PC-9 (cell line): ENCODE measurements at regions not wholly inside any gene's neighbourhood (a gene's known extent, or its start where the extent isn't known, plus 50 kb on each side); places are given as distances from the start of the nearest gene placed in this dataset.

ENCODE experiments used
- BruUV-seq: library from RNA; stranded (reverse); fragments of 400-500 nt; replicated peaks from 2 replicates; lab custom pipeline; 2021; lab: Mats Ljungman, UMichigan
- CTCF ChIA-PET: fragments of 300-600 bp; sonication (Branson Sonifier 250); formaldehyde crosslinking; loops from one replicate; lab custom pipeline; 2022; ENCODE audit warnings: antibody characterized with exemption; lab: Charles Lee
- POLR2A ChIA-PET: fragments of 300-600 bp; sonication (Branson Sonifier 250); formaldehyde crosslinking; loops from one replicate; lab custom pipeline; 2022; ENCODE audit warnings: antibody characterized with exemption; ENCODE audit not compliant: unreplicated experiment; lab: Charles Lee
- DNase-seq, 2 experiments: peaks; one replicate each; pipeline versions ENCODE4 v3.0.0 to v3.0.0-alpha.2; 2015 to 2022; ENCODE audit warnings: mixed read lengths in 1 of 2
- H2AFZ ChIP-seq: fragments of 200-600 bp; sonication (generic); 2 replicates; pipeline ENCODE4 v1.8.1; 2017; ENCODE audit warnings: antibody characterized with exemption
- H3F3A ChIP-seq: fragments of 200-600 bp; sonication (generic); 2 replicates; pipeline ENCODE4 v1.8.1; 2017; ENCODE audit warnings: antibody characterized with exemption, mild to moderate bottlenecking, low read depth; ENCODE audit not compliant: insufficient read depth
- H3K27ac ChIP-seq: fragments of 200-600 bp; sonication (generic); 2 replicates; pipeline ENCODE4 v1.6.1; 2016; ENCODE audit warnings: mixed run types
- H3K27me3 ChIP-seq: fragments of 200-600 bp; sonication (generic); 2 replicates; pipeline ENCODE4 v1.6.1; 2016; ENCODE audit warnings: low read depth, mixed run types; ENCODE audit not compliant: insufficient read depth
- H3K36me3 ChIP-seq: fragments of 200-600 bp; sonication (generic); 2 replicates; pipeline ENCODE4 v1.6.1; 2016; ENCODE audit warnings: low read depth, mixed run types
- H3K4me1 ChIP-seq: fragments of 200-600 bp; sonication (generic); replicated peaks from 2 replicates; pipeline ENCODE4 v1.6.1; 2016; ENCODE audit warnings: mixed run types; ENCODE audit not compliant: insufficient read depth
- H3K4me2 ChIP-seq: fragments of 200-600 bp; sonication (generic); 2 replicates; pipeline ENCODE4 v1.6.1; 2017; ENCODE audit warnings: mixed run types
- H3K4me3 ChIP-seq: fragments of 200-600 bp; sonication (generic); 2 replicates; pipeline ENCODE4 v1.6.1; 2016; ENCODE audit warnings: mixed run types
- H3K79me2 ChIP-seq: fragments of 200-600 bp; sonication (generic); 2 replicates; pipeline ENCODE4 v1.6.1; 2017; ENCODE audit warnings: low read depth, mixed run types
- H3K9me2 ChIP-seq: fragments of 200-600 bp; sonication (generic); 2 replicates; pipeline ENCODE4 v1.8.1; 2017; ENCODE audit warnings: mild to moderate bottlenecking; ENCODE audit not compliant: insufficient read depth
- H3K9me3 ChIP-seq: fragments of 200-600 bp; sonication (generic); 2 replicates; pipeline ENCODE4 v1.8.1; 2016; ENCODE audit warnings: low read depth; ENCODE audit not compliant: insufficient read depth
- H4K20me1 ChIP-seq: fragments of 200-600 bp; sonication (generic); 2 replicates; pipeline ENCODE4 v1.8.1; 2017; ENCODE audit not compliant: insufficient read depth
- EZH2 ChIP-seq: fragments of 200-600 bp; sonication (generic); IDR thresholded peaks from 2 replicates; pipeline ENCODE4 v1.8.0; 2017; ENCODE audit warnings: antibody characterized with exemption, low read depth
- intact Hi-C: fragments of 100-400 bp; cut with micrococcal nuclease; formaldehyde crosslinking; loops from one replicate; pipeline ENCODE4 v1.10.0; 2022; ENCODE audit not compliant: unreplicated experiment
- TF ChIP-seq, protein P1 (sequence below): fragments of 200-600 bp; sonication (generic); conservative IDR thresholded peaks from 2 replicates; pipeline ENCODE4 v1.6.1; 2017; ENCODE audit warnings: mixed run types, antibody characterized with exemption, mild to moderate bottlenecking, moderate library complexity

DNA sequence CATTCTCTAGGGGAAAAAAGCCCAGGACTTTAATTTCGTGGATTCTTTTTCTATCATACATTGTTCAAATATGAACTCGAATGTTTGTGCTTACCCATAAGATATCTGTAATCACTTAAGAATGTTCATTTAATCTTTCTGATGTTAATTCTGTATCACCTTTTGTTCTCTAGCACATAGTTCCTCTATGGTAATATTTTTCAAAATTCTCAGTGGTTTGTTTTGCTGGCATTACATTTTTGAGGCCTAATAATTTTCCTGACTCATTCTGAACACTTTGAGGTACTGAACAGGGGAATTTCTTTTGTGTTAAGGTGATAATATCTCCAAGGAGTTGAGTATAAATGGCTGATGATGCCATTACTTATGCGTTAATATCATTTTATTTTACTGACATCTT lies 490.7 kb upstream of the PITX2 start:
- ChIA-PET POLR2A (no interaction called here), CTCF (no interaction called here)
- Histone ChIP-seq H3K36me3 (no peaks in the 10 kb centered on the region), H4K20me1 (no peaks in the 10 kb centered on the region), H3K27me3 (no peaks in the 10 kb centered on the region), H3F3A (no peaks in the 10 kb centered on the region), H3K27ac (no peak overlapping the region), H3K4me3 (no peak overlapping the region), H3K4me2 (no peak overlapping the region), H3K79me2 (no peaks in the 10 kb centered on the region), H3K4me1 (no peaks in the 10 kb centered on the region), H3K9me2 (no peaks in the 10 kb centered on the region), H3K9me3 (no peaks in the 10 kb centered on the region), H2AFZ (no peak overlapping the region)
- BruUV-seq, result no TSS peak
- no peak for DNase-seq
- no peak for TF ChIP-seq EZH2
- TF ChIP-seq, protein P1, sequence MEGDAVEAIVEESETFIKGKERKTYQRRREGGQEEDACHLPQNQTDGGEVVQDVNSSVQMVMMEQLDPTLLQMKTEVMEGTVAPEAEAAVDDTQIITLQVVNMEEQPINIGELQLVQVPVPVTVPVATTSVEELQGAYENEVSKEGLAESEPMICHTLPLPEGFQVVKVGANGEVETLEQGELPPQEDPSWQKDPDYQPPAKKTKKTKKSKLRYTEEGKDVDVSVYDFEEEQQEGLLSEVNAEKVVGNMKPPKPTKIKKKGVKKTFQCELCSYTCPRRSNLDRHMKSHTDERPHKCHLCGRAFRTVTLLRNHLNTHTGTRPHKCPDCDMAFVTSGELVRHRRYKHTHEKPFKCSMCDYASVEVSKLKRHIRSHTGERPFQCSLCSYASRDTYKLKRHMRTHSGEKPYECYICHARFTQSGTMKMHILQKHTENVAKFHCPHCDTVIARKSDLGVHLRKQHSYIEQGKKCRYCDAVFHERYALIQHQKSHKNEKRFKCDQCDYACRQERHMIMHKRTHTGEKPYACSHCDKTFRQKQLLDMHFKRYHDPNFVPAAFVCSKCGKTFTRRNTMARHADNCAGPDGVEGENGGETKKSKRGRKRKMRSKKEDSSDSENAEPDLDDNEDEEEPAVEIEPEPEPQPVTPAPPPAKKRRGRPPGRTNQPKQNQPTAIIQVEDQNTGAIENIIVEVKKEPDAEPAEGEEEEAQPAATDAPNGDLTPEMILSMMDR, result no peak
- intact Hi-C loops, result no loop called here

DNA sequence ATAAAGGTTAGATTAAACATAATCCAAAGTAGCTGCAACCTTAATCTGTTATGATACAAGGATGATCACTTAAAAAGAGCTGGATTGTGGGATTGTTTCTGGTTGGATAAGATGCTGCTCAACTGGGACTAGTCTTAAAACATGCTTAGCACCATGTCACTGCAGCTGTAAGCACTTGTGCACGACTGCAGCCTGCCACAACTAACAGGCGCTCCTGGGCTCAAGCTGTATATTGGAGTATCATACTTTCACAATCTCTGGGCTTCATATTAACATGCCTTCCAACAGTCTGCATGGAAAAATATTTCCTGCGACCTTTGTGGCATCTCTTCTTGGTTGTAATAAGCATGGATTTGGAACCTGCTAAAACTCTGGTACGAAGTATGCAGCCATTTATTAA lies 493.0 kb upstream of the PITX2 start:
- no peak for TF ChIP-seq EZH2
- TF ChIP-seq, protein P1, result no peak
- Histone ChIP-seq H3K9me2 (no peaks in the 10 kb centered on the region), H3K4me2 (no peak overlapping the region), H3K36me3 (no peaks in the 10 kb centered on the region), H3F3A (no peaks in the 10 kb centered on the region), H4K20me1 (no peaks in the 10 kb centered on the region), H2AFZ (no peak overlapping the region), H3K79me2 (no peaks in the 10 kb centered on the region), H3K27ac (no peak overlapping the region), H3K4me1 (no peaks in the 10 kb centered on the region), H3K27me3 (no peaks in the 10 kb centered on the region), H3K9me3 (no peaks in the 10 kb centered on the region), H3K4me3 (no peak overlapping the region)
- ChIA-PET POLR2A (interaction anchor here (0.6 kb wide), 1 partner anchor 516 kb away, joined by 20 read pairs; no protein-coding TSS in a partner anchor), CTCF (no interaction called here)
- no peak for DNase-seq
- intact Hi-C loops, result no loop called here
- BruUV-seq, result no TSS peak

DNA sequence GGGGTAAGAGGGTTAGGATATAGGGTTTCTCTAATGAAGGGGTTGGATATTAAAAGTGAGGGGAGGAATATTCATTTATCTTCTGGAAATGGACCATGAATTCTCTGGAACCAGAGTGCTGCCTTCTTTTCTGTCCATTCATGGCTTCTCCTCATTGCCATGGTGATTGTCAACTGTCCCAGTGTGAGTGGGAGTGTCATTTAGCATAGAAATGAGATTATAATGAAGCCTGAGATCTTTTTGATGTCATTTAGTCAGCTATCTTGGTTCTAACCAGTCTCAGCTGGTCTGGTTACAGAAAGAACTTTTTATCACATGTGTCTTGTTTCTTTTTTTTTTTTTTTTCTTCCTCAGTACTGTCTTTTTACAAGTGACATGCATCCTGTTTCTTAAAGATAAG lies 497.3 kb upstream of the PITX2 start:
- Histone ChIP-seq H2AFZ (no peak overlapping the region), H3K4me1 (no peaks in the 10 kb centered on the region), H3K36me3 (no peaks in the 10 kb centered on the region), H3K9me3 (no peaks in the 10 kb centered on the region), H3K27ac (no peak overlapping the region), H3K79me2 (no peaks in the 10 kb centered on the region), H4K20me1 (no peaks in the 10 kb centered on the region), H3F3A (no peaks in the 10 kb centered on the region), H3K4me3 (no peak overlapping the region), H3K9me2 (no peaks in the 10 kb centered on the region), H3K4me2 (no peak overlapping the region), H3K27me3 (no peaks in the 10 kb centered on the region)
- no peak for TF ChIP-seq EZH2
- TF ChIP-seq, protein P1, result no peak
- POLR2A ChIA-PET, result no interaction called here
- BruUV-seq, result no TSS peak
- intact Hi-C loops, result no loop called here
- no peak for DNase-seq
- CTCF ChIA-PET, result no interaction called here
